Smooth muscle cell (in vitro differentiated cells): ENCODE measurements at regions not wholly inside any gene's neighbourhood (a gene's known extent, or its start where the extent isn't known, plus 50 kb on each side); places are given as distances from the start of the nearest gene placed in this dataset.

Experiments used
- DNase-seq: peaks from one replicate; lab custom pipeline; 2025; ENCODE audit not compliant: unreplicated experiment; lab: John Stamatoyannopoulos, UW
- H2AFZ ChIP-seq: fragments of 200-600 bp; sonication (generic); 2 replicates; pipeline ENCODE4 v1.6.0; 2016; ENCODE audit warnings: antibody characterized with exemption, low read depth, mild to moderate bottlenecking
- H3F3A ChIP-seq: fragments of 200-600 bp; sonication (generic); 2 replicates; pipeline ENCODE4 v1.6.0; 2017; ENCODE audit warnings: antibody characterized with exemption, low read depth
- H3K27ac ChIP-seq: fragments of 200-600 bp; sonication (generic); 2 replicates; pipeline ENCODE4 v1.5.1; 2016; ENCODE audit warnings: low read depth, mild to moderate bottlenecking
- H3K27me3 ChIP-seq: fragments of 200-600 bp; sonication (generic); 2 replicates; pipeline ENCODE4 v1.6.1; 2016; ENCODE audit warnings: low read depth, mild to moderate bottlenecking
- H3K36me3 ChIP-seq: fragments of 200-600 bp; sonication (generic); 2 replicates; pipeline ENCODE4 v1.5.1; 2016; ENCODE audit warnings: low read depth
- H3K4me1 ChIP-seq: fragments of 200-600 bp; sonication (generic); 2 replicates; pipeline ENCODE4 v1.5.1; 2016; ENCODE audit warnings: low read depth
- H3K4me2 ChIP-seq: fragments of 200-600 bp; sonication (generic); 2 replicates; pipeline ENCODE4 v1.6.0; 2016; ENCODE audit warnings: mild to moderate bottlenecking
- H3K4me3 ChIP-seq: fragments of 200-600 bp; sonication (generic); 2 replicates; pipeline ENCODE4 v1.5.1; 2016; ENCODE audit warnings: mild to moderate bottlenecking
- H3K79me2 ChIP-seq: fragments of 200-600 bp; sonication (generic); 2 replicates; pipeline ENCODE4 v1.6.0; 2016; ENCODE audit warnings: low read depth, mild to moderate bottlenecking
- H3K9ac ChIP-seq: fragments of 200-600 bp; sonication (generic); 2 replicates; pipeline ENCODE4 v1.6.0; 2016; ENCODE audit warnings: low read depth
- H3K9me3 ChIP-seq: fragments of 200-600 bp; sonication (generic); replicated peaks from 2 replicates; pipeline ENCODE4 v1.5.1; 2016; ENCODE audit warnings: low read depth
- H4K20me1 ChIP-seq: fragments of 200-600 bp; sonication (generic); 2 replicates; pipeline ENCODE4 v1.6.0; 2016; ENCODE audit warnings: low read depth
- CTCF ChIP-seq: fragments of 200-600 bp; sonication (generic); IDR thresholded peaks from 2 replicates; pipeline ENCODE4 v1.5.1; 2017; ENCODE audit warnings: borderline replicate concordance, mild to moderate bottlenecking, antibody characterized with exemption; ENCODE audit not compliant: insufficient read depth, poor library complexity, severe bottlenecking
- WGBS: methylation state at CpG from one replicate; pipeline ENCODE4 v1.1.7; 2016; ENCODE audit warnings: low lambda C conversion rate; 5-methylcytosine and 5-hydroxymethylcytosine counted together

- Histone ChIP-seq H3K27ac (no peak overlapping the region), H3K79me2 (no peaks in the 10 kb centered on the region), H4K20me1 (no peaks in the 10 kb centered on the region), H3K4me3 (no peak overlapping the region), H3F3A (no peaks in the 10 kb centered on the region), H3K27me3 (no peaks in the 10 kb centered on the region), H2AFZ (no peak overlapping the region), H3K4me2 (no peak overlapping the region), H3K9me3 (no peaks in the 10 kb centered on the region), H3K4me1 (no peaks in the 10 kb centered on the region), H3K36me3 (no peaks in the 10 kb centered on the region), H3K9ac (no peak overlapping the region)
- TF ChIP-seq CTCF, result no peak
- DNase-seq, result no peak
Observed at GRCh38 chr6:81253821-81254220, 498.7 kb downstream of the TENT5A start.

- H3K9me3 ChIP-seq, result no peaks in the 10 kb centered on the region
- H2AFZ ChIP-seq, result no peak overlapping the region
- H3K36me3 ChIP-seq, result no peaks in the 10 kb centered on the region
- no peaks in the 10 kb centered on the region for H3K79me2 ChIP-seq
- no peak for TF ChIP-seq CTCF
- H3K4me2 ChIP-seq, result no peak overlapping the region
- H3K4me1 ChIP-seq, result no peaks in the 10 kb centered on the region
- H3K9ac ChIP-seq, result no peak overlapping the region
- no peaks in the 10 kb centered on the region for H3K27me3 ChIP-seq
- 94% methylated on average over 4 of the region's 4 CpGs for WGBS
- DNase-seq, result no peak
- no peaks in the 10 kb centered on the region for H4K20me1 ChIP-seq
- H3K4me3 ChIP-seq, result no peak overlapping the region
- H3K27ac ChIP-seq, result no peak overlapping the region
- no peaks in the 10 kb centered on the region for H3F3A ChIP-seq
Observed at GRCh38 chr6:81252231-81252630, 500.2 kb downstream of the TENT5A start.

- Histone ChIP-seq H3K4me3 (no peak overlapping the region), H3K27ac (no peak overlapping the region), H4K20me1 (no peaks in the 10 kb centered on the region), H3K79me2 (no peaks in the 10 kb centered on the region), H3K36me3 (no peaks in the 10 kb centered on the region), H3K4me1 (no peaks in the 10 kb centered on the region), H3F3A (no peaks in the 10 kb centered on the region), H3K9ac (no peak overlapping the region), H3K27me3 (no peaks in the 10 kb centered on the region), H3K9me3 (peaks cover 6% of the 10 kb centered on the region), H2AFZ (no peak overlapping the region), H3K4me2 (no peak overlapping the region)
- WGBS, result 87% methylated on average over 2 of the region's 2 CpGs
- DNase-seq, result no peak
- no peak for TF ChIP-seq CTCF
Observed at GRCh38 chr6:81246200-81246599, 506.3 kb downstream of the TENT5A start.

GRCh38 chr6:81242624-81243023, 509.9 kb downstream of the TENT5A start:
- Histone ChIP-seq H3K9me3 (peaks cover 6% of the 10 kb centered on the region), H3K79me2 (no peaks in the 10 kb centered on the region), H3F3A (no peaks in the 10 kb centered on the region), H3K4me2 (no peak overlapping the region), H3K27me3 (no peaks in the 10 kb centered on the region), H4K20me1 (no peaks in the 10 kb centered on the region), H3K27ac (no peak overlapping the region), H2AFZ (no peak overlapping the region), H3K4me1 (no peaks in the 10 kb centered on the region), H3K4me3 (no peak overlapping the region), H3K36me3 (no peaks in the 10 kb centered on the region), H3K9ac (no peak overlapping the region)
- TF ChIP-seq CTCF, result no peak
- 94% methylated on average over 1 of the region's 1 CpG for WGBS
- no peak for DNase-seq
